ENCODE measurements at regions not wholly inside any gene's neighbourhood (a gene's known extent, or its start where the extent isn't known, plus 50 kb on each side); places are given as distances from the start of the nearest gene placed in this dataset.

- Histone ChIP-seq H3K27ac (ENCODE audit: low read depth in 1 of 2, low read length in 1 of 2) (no peak overlapping the region), H3K27me3 (ENCODE audit: control insufficient read depth in 3 of 3, insufficient read depth in 3 of 3, low read length in 2 of 3) (peaks cover 0 to 7% (median 0%) of the 10 kb centered on the region in 3 donors), H3K4me1 (ENCODE audit: control insufficient read depth in 5 of 5, insufficient read depth in 5 of 5, low read length in 5 of 5) (no peaks in the 10 kb centered on the region), H3K36me3 (ENCODE audit: control insufficient read depth in 4 of 4, insufficient read depth in 4 of 4, low read length in 4 of 4) (no peaks in the 10 kb centered on the region), H3K9ac (ENCODE audit: insufficient read depth in 1 of 2, low read length in 2 of 2) (no peak overlapping the region), H3K4me3 (no peak overlapping the region), H3K9me3 (ENCODE audit: control insufficient read depth in 4 of 4, insufficient read depth in 3 of 4, low read length in 3 of 4) (peaks cover 0 to 4% (median 0%) of the 10 kb centered on the region in 4 donors)
- DNase-seq (no peak), ATAC-seq (ENCODE audit: insufficient read depth, low FRiP score) (no peak)
- 87 to 92% methylated on average over 4 of the region's 4 CpGs for WGBS, 2 donors
- TF ChIP-seq, protein P1, sequence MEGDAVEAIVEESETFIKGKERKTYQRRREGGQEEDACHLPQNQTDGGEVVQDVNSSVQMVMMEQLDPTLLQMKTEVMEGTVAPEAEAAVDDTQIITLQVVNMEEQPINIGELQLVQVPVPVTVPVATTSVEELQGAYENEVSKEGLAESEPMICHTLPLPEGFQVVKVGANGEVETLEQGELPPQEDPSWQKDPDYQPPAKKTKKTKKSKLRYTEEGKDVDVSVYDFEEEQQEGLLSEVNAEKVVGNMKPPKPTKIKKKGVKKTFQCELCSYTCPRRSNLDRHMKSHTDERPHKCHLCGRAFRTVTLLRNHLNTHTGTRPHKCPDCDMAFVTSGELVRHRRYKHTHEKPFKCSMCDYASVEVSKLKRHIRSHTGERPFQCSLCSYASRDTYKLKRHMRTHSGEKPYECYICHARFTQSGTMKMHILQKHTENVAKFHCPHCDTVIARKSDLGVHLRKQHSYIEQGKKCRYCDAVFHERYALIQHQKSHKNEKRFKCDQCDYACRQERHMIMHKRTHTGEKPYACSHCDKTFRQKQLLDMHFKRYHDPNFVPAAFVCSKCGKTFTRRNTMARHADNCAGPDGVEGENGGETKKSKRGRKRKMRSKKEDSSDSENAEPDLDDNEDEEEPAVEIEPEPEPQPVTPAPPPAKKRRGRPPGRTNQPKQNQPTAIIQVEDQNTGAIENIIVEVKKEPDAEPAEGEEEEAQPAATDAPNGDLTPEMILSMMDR (IDR thresholded peaks at IDR 0.05; ENCODE audit: control extremely low read depth, extremely low read depth): no peak
These were observed 252.0 kb upstream of the ASIC2 start for GRCh38 chr17:33545124-33545523.

DNA sequence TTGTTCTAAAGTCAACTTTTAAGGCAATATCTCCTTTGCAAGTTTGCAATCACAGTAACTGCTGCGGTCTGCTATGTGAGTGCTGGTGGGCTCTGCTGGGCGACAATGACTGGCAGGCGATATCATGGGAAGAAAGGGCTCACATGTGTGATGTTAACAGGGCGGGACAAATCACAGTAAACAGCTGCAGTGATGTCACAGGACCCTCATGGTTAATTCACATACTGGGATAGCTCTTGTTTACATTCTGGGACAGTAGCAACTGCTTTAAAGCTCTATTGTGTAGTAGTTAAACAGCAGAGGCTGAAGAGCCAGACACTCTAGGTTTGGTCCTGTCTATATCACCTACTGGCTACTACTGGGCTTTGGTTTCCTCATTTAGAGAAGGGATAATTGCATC, 257.2 kb upstream of the ASIC2 start:
- ATAC-seq (ENCODE audit: insufficient read depth, low FRiP score) (no peak), DNase-seq (no peak)
- Histone ChIP-seq H3K27ac (ENCODE audit: low read depth in 1 of 2, low read length in 1 of 2) (no peak overlapping the region), H3K4me3 (no peak overlapping the region), H3K36me3 (ENCODE audit: control insufficient read depth in 4 of 4, insufficient read depth in 4 of 4, low read length in 4 of 4) (no peaks in the 10 kb centered on the region), H3K9me3 (ENCODE audit: control insufficient read depth in 4 of 4, insufficient read depth in 3 of 4, low read length in 3 of 4) (peaks cover 0 to 2% (median 0%) of the 10 kb centered on the region in 4 donors), H3K27me3 (ENCODE audit: control insufficient read depth in 3 of 3, insufficient read depth in 3 of 3, low read length in 2 of 3) (peaks cover 0 to 13% (median 0%) of the 10 kb centered on the region in 3 donors), H3K4me1 (ENCODE audit: control insufficient read depth in 5 of 5, insufficient read depth in 5 of 5, low read length in 5 of 5) (no peaks in the 10 kb centered on the region), H3K9ac (ENCODE audit: insufficient read depth in 1 of 2, low read length in 2 of 2) (no peak overlapping the region)
- TF ChIP-seq, protein P1 (IDR thresholded peaks at IDR 0.05; ENCODE audit: control extremely low read depth, extremely low read depth): no peak
- WGBS, 2 donors: 73 to 83% methylated on average over 4 of the region's 4 CpGs

- Histone ChIP-seq H3K27ac (ENCODE audit: low read depth in 1 of 2, low read length in 1 of 2) (no peak overlapping the region), H3K9me3 (ENCODE audit: control insufficient read depth in 4 of 4, insufficient read depth in 3 of 4, low read length in 3 of 4) (peaks cover 0 to 4% (median 0%) of the 10 kb centered on the region in 4 donors), H3K9ac (ENCODE audit: insufficient read depth in 1 of 2, low read length in 2 of 2) (no peak overlapping the region), H3K4me3 (no peak overlapping the region), H3K4me1 (ENCODE audit: control insufficient read depth in 5 of 5, insufficient read depth in 5 of 5, low read length in 5 of 5) (no peaks in the 10 kb centered on the region), H3K27me3 (ENCODE audit: control insufficient read depth in 3 of 3, insufficient read depth in 3 of 3, low read length in 2 of 3) (peaks cover 0 to 13% (median 0%) of the 10 kb centered on the region in 3 donors), H3K36me3 (ENCODE audit: control insufficient read depth in 4 of 4, insufficient read depth in 4 of 4, low read length in 4 of 4) (no peaks in the 10 kb centered on the region)
- TF ChIP-seq, protein P1 (IDR thresholded peaks at IDR 0.05; ENCODE audit: control extremely low read depth, extremely low read depth): no peak
- ATAC-seq (ENCODE audit: insufficient read depth, low FRiP score) (no peak), DNase-seq (no peak)
- 80 to 85% methylated on average over 5 of the region's 5 CpGs for WGBS, 2 donors
These were observed 258.0 kb upstream of the ASIC2 start for GRCh38 chr17:33551075-33551474.

DNA sequence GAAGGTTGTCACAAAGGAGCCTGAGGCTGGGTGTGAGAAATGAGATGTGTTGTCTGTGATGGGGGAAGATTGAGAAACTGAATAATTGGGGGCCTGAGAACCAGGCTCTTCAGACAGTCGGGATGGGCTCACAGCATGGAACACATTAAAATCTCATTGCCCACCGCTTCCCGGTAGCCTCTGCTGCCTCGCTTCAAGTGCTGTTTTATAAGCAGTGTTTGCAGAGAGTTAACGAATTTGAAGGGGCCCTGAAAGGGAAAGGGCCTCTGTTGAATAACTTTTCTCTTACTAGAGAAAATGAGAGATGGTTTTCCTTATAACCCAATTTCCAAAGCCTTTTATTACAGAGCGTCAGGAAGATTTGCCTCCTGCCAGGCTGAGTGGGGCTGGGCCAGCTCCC, 258.8 kb upstream of the ASIC2 start:
- Histone ChIP-seq H3K9ac (ENCODE audit: insufficient read depth in 1 of 2, low read length in 2 of 2) (no peak overlapping the region), H3K9me3 (ENCODE audit: control insufficient read depth in 4 of 4, insufficient read depth in 3 of 4, low read length in 3 of 4) (peaks cover 0 to 5% (median 0%) of the 10 kb centered on the region in 4 donors), H3K27ac (ENCODE audit: low read depth in 1 of 2, low read length in 1 of 2) (no peak overlapping the region), H3K4me1 (ENCODE audit: control insufficient read depth in 5 of 5, insufficient read depth in 5 of 5, low read length in 5 of 5) (no peaks in the 10 kb centered on the region), H3K36me3 (ENCODE audit: control insufficient read depth in 4 of 4, insufficient read depth in 4 of 4, low read length in 4 of 4) (no peaks in the 10 kb centered on the region), H3K4me3 (no peak overlapping the region), H3K27me3 (ENCODE audit: control insufficient read depth in 3 of 3, insufficient read depth in 3 of 3, low read length in 2 of 3) (peaks cover 0 to 13% (median 0%) of the 10 kb centered on the region in 3 donors)
- TF ChIP-seq, protein P1 (IDR thresholded peaks at IDR 0.05; ENCODE audit: control extremely low read depth, extremely low read depth): no peak
- WGBS, 2 donors: 50 to 61% methylated on average over 6 of the region's 6 CpGs
- DNase-seq (no peak), ATAC-seq (ENCODE audit: insufficient read depth, low FRiP score) (no peak)

All from lung (tissue), 11 donors.